ENCODE measurements at regions not wholly inside any gene's neighbourhood (a gene's known extent, or its start where the extent isn't known, plus 50 kb on each side); places are given as distances from the start of the nearest gene placed in this dataset.

- no peak for DNase-seq (ENCODE audit: low read depth)
These were observed 421.3 kb downstream of the TLE1 start for GRCh38 chr9:81268048-81268447.

GRCh38 chr9:81266674-81267073 lies 422.7 kb downstream of the TLE1 start:
- DNase-seq (ENCODE audit: low read depth) = peak; percentile 7

- no peak for DNase-seq (ENCODE audit: low read depth)
These were observed 423.3 kb downstream of the TLE1 start for GRCh38 chr9:81266086-81266485.

- no peak for DNase-seq (ENCODE audit: low read depth)
These were observed 424.8 kb downstream of the TLE1 start for GRCh38 chr9:81264516-81264915.

- no peak for DNase-seq (ENCODE audit: low read depth)
These were observed 429.5 kb downstream of the TLE1 start for GRCh38 chr9:81259896-81260295.

GRCh38 chr9:81256368-81256767 lies 433.0 kb downstream of the TLE1 start:
- DNase-seq (ENCODE audit: low read depth) = peak; percentile 4

- DNase-seq (ENCODE audit: low read depth) = no peak
These were observed 438.7 kb downstream of the TLE1 start for GRCh38 chr9:81250606-81251005.

GRCh38 chr9:81250041-81250440 lies 439.3 kb downstream of the TLE1 start:
- no peak for DNase-seq (ENCODE audit: low read depth)

- DNase-seq (ENCODE audit: low read depth) = no peak
These were observed 443.9 kb downstream of the TLE1 start for GRCh38 chr9:81245254-81245956.

GRCh38 chr9:81244631-81245030 lies 444.7 kb downstream of the TLE1 start:
- DNase-seq (ENCODE audit: low read depth) = no peak

GRCh38 chr9:81242866-81243265 lies 446.5 kb downstream of the TLE1 start:
- DNase-seq (ENCODE audit: low read depth) = no peak

GRCh38 chr9:81239388-81239787 lies 450.0 kb downstream of the TLE1 start:
- no peak for DNase-seq (ENCODE audit: low read depth)

- DNase-seq (ENCODE audit: low read depth) = no peak
These were observed 451.6 kb downstream of the TLE1 start for GRCh38 chr9:81237565-81238231.

GRCh38 chr9:81234924-81235610 lies 454.3 kb downstream of the TLE1 start:
- DNase-seq (ENCODE audit: low read depth) = no peak

GRCh38 chr9:81231011-81231410 lies 458.3 kb downstream of the TLE1 start:
- DNase-seq (ENCODE audit: low read depth) = no peak

GRCh38 chr9:81227507-81228245 lies 461.7 kb downstream of the TLE1 start:
- DNase-seq (ENCODE audit: low read depth) = no peak

- DNase-seq (ENCODE audit: low read depth) = no peak
These were observed 463.8 kb downstream of the TLE1 start for GRCh38 chr9:81225596-81225995.

GRCh38 chr9:81224166-81225081 lies 464.9 kb downstream of the TLE1 start:
- DNase-seq (ENCODE audit: low read depth) = no peak

GRCh38 chr9:81214975-81215374 lies 474.4 kb downstream of the TLE1 start:
- no peak for DNase-seq (ENCODE audit: low read depth)

GRCh38 chr9:81213456-81213855 lies 475.9 kb downstream of the TLE1 start:
- DNase-seq (ENCODE audit: low read depth) = no peak

- no peak for DNase-seq (ENCODE audit: low read depth)
These were observed 477.6 kb downstream of the TLE1 start for GRCh38 chr9:81211741-81212140.
